Psoas muscle (tissue), 7 donors: ENCODE measurements at regions not wholly inside any gene's neighbourhood (a gene's known extent, or its start where the extent isn't known, plus 50 kb on each side); places are given as distances from the start of the nearest gene placed in this dataset.

Source experiments
- ATAC-seq, 4 donors: fragments of 200-7000 bp; cut with Tn5 transposase; one replicate each; pipeline ENCODE4 v1.9.1; 2020; ENCODE audit warnings: moderate library complexity in 3 of 4, mild to moderate bottlenecking in 2 of 4
- DNase-seq, 2 donors: peaks; one replicate each; pipeline ENCODE4 v3.0.0-alpha.2; 2020
- H3K27ac ChIP-seq: fragments of 200-600 bp; one replicate; pipeline ENCODE4 v1.8.0; 2022
- H3K27me3 ChIP-seq, 3 donors: fragments of 200-600 bp in 1 of 3; one replicate each; pipeline versions ENCODE4 v1.6.1 to v1.8.0; 2013 to 2022; ENCODE audit warnings: low read length in 2 of 3, mild to moderate bottlenecking in 2 of 3, moderate library complexity in 1 of 3; ENCODE audit not compliant: insufficient read depth in 3 of 3
- H3K36me3 ChIP-seq, 2 donors: fragments of 200-600 bp in 1 of 2; one replicate each; pipeline versions ENCODE4 v1.6.1 to v1.8.0; 2013 to 2022; ENCODE audit warnings: low read depth in 1 of 2, mild to moderate bottlenecking in 1 of 2, moderate library complexity in 1 of 2; ENCODE audit not compliant: insufficient read depth in 1 of 2
- H3K4me1 ChIP-seq: fragments of 200-600 bp; one replicate; pipeline ENCODE4 v1.8.0; 2022
- H3K4me3 ChIP-seq: fragments of 200-600 bp; one replicate; pipeline ENCODE4 v1.8.0; 2022; ENCODE audit warnings: mild to moderate bottlenecking
- H3K9me3 ChIP-seq: fragments of 200-600 bp; one replicate; pipeline ENCODE4 v1.8.0; 2022
- WGBS, 3 donors: extraction: QIAGEN DNeasy Blood & Tissue Kit; methylation state at CpG; one replicate each; pipeline versions ENCODE4 v1.1.6 to v1.1.7; 2013; 5-methylcytosine and 5-hydroxymethylcytosine counted together
- intact Hi-C, 2 donors: fragments of 100-400 bp; cut with DNase I; formaldehyde crosslinking; loops; one replicate each; pipeline versions ENCODE4 v1.11.0 to v1.14.2; 2022
- TF ChIP-seq, protein P1 (sequence below): fragments of 200-600 bp; IDR thresholded peaks from one replicate; pipeline ENCODE4 v1.8.0; 2022; ENCODE audit warnings: antibody characterized with exemption
- donor health status: healthy with polysubstance abuse.
- donor health status: DM: no; HTN: no; CAD: no; lungs with moderate emphysema.
- donor health status: Bipolar disorder and iron deficiency.
- donor health status: healthy.
- donor health status: DM: yes; HTN: yes; CAD: no.
- donor health status: DM: no; HTN: no; CAD: no.
- donor health status: DM: yes; HTN: yes; CAD: no.

DNA sequence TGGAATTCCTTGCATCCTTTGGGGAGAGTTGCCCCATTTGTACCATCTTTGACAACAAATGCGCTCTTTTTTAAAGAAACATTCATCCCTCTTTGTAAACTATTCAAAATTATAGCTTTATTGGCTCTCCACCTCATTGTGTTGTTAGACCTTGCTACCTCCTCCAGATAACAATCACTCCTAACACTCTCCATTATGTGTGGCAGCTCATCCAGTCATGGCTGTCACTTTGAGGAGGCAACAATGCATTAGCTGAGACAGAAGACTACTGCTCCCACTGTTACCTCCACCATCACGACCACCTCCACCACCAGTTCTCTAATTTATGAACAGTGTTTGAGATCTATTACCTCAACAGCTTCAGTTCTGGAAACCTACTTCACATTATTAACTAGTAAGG, 339.1 kb downstream of the FRK start:
- Histone ChIP-seq H3K36me3 (no peaks in the 10 kb centered on the region), H3K9me3 (no peaks in the 10 kb centered on the region), H3K27me3 (no peaks in the 10 kb centered on the region), H3K4me3 (no peak overlapping the region), H3K4me1 (no peaks in the 10 kb centered on the region), H3K27ac (no peak overlapping the region)
- intact Hi-C loops = loop anchor here in 1 of 2 donors (5.0 kb wide), 1 partner anchor 1294 kb away; no protein-coding TSS in a partner anchor
- TF ChIP-seq, protein P1, sequence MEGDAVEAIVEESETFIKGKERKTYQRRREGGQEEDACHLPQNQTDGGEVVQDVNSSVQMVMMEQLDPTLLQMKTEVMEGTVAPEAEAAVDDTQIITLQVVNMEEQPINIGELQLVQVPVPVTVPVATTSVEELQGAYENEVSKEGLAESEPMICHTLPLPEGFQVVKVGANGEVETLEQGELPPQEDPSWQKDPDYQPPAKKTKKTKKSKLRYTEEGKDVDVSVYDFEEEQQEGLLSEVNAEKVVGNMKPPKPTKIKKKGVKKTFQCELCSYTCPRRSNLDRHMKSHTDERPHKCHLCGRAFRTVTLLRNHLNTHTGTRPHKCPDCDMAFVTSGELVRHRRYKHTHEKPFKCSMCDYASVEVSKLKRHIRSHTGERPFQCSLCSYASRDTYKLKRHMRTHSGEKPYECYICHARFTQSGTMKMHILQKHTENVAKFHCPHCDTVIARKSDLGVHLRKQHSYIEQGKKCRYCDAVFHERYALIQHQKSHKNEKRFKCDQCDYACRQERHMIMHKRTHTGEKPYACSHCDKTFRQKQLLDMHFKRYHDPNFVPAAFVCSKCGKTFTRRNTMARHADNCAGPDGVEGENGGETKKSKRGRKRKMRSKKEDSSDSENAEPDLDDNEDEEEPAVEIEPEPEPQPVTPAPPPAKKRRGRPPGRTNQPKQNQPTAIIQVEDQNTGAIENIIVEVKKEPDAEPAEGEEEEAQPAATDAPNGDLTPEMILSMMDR = no peak
- no peak for DNase-seq
- ATAC-seq = no peak
- 69 to 77% (median 74%) methylated on average over 2 of the region's 2 CpGs for WGBS, 3 donors

DNA sequence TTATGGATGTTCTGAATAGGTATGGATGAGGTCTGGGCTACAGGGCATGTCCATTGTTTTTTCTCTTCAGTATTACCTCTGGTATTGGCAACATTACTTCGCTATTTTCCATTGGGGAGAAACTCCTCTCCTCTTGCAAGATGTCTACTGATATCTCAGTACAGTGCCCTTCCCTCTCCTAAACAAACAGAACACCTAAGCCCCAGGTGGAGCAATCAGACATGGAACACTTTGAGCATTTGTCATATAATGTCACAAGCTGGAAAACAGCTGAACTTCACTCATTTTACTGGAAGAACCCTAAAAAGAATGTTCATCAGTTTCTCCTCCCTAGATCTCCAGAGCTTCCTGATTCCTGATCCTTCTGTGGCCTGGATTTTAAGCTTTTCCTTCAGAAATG, 339.8 kb downstream of the FRK start:
- no peaks in the 10 kb centered on the region for H3K4me1 ChIP-seq
- H3K4me3 ChIP-seq = no peak overlapping the region
- no peaks in the 10 kb centered on the region for H3K27me3 ChIP-seq
- TF ChIP-seq, protein P1 = no peak
- H3K9me3 ChIP-seq = no peaks in the 10 kb centered on the region
- 93 to 100% (median 100%) methylated on average over 1 of the region's 1 CpG for WGBS, 3 donors
- ATAC-seq (no peak), DNase-seq (no peak)
- no peak overlapping the region for H3K27ac ChIP-seq
- intact Hi-C loops = loop anchor here in 1 of 2 donors (5.0 kb wide), 1 partner anchor 1294 kb away; no protein-coding TSS in a partner anchor
- H3K36me3 ChIP-seq = no peaks in the 10 kb centered on the region

DNA sequence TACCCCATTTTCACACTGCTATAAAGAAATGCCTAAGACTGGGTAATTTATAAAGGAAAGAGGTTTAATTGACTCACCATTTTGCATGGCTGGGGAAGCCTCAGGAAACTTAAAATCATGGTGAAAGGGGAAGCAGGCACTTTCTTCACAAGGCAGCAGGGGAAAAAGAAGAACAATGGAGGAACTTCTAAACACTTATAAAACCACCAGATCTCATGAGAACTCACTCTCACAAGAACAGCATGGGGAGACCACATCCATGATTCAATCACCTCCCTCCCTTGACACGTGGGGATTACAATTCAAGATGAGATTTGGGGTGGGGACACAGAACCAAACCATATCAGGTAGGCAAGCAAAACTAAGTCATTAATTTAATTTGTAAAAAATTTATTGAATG, 343.2 kb downstream of the FRK start:
- Histone ChIP-seq H3K4me3 (no peak overlapping the region), H3K27me3 (no peaks in the 10 kb centered on the region), H3K27ac (no peak overlapping the region), H3K9me3 (no peaks in the 10 kb centered on the region), H3K4me1 (no peaks in the 10 kb centered on the region), H3K36me3 (no peaks in the 10 kb centered on the region)
- ATAC-seq = no peak
- TF ChIP-seq, protein P1 = no peak
- DNase-seq = no peak
- WGBS, 3 donors = 62 to 87% (median 67%) methylated on average over 1 of the region's 1 CpG
- intact Hi-C loops = no loop called here

DNA sequence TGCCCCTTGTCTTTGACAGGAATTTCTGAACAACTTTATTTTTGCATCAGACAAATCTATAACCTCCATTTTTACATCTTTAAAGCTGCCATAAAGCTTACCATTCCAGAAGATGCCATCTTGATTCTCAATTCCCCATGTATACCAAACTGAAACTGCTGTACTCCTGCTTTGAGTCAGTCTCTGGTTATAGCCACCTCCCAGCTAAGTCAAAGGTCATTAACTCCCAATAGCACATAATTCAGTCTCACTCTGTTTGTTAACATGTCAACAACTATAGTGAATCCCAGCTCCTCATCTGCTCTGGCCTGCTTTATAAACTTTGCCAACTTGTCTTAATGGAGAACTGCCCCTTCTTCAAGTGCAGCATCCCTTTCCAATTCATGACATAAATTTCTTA, 343.6 kb downstream of the FRK start:
- Histone ChIP-seq H3K27me3 (no peaks in the 10 kb centered on the region), H3K27ac (no peak overlapping the region), H3K4me3 (no peak overlapping the region), H3K36me3 (no peaks in the 10 kb centered on the region), H3K9me3 (no peaks in the 10 kb centered on the region), H3K4me1 (no peaks in the 10 kb centered on the region)
- DNase-seq = no peak
- intact Hi-C loops = no loop called here
- no peak for ATAC-seq
- TF ChIP-seq, protein P1 = no peak

DNA sequence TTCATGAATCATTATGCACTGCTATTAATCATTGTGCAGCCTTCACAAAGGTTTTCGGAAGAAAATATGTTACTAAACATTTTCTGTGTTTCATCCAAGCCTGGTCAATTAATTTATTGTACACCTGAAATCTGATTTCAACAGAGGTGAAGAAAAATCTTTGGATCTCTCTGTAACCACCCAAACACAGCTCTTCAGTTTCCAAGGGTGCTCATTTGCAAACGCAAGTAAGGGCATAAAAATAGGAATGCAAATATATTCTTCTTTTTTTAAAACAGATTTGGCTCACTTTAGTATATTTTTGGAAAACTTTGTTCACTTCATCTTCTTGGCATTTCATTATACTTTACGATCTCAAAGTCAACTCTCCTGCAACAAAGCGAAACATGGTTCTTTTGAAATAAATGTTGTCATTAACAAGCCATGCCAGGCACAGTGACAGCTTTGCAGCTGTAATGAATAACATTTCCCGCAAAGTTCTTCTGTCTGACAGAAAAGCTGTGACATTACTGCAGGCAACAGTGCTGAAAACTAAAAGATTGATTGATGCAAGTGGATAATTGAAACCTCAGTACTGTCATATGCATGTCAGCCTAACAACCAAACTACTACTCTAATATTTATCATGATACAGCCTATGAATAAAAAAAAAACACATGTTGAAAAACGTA, 348.3 kb downstream of the FRK start:
- H3K4me3 ChIP-seq = no peak overlapping the region
- ATAC-seq (no peak), DNase-seq (no peak)
- H3K27ac ChIP-seq = no peak overlapping the region
- H3K9me3 ChIP-seq = no peaks in the 10 kb centered on the region
- no peaks in the 10 kb centered on the region for H3K27me3 ChIP-seq
- WGBS, 3 donors = 45 to 54% (median 45%) methylated on average over 6 of the region's 6 CpGs
- intact Hi-C loops = no loop called here
- TF ChIP-seq, protein P1 = no peak
- H3K36me3 ChIP-seq = no peaks in the 10 kb centered on the region
- no peaks in the 10 kb centered on the region for H3K4me1 ChIP-seq
